H1 (cell line): ENCODE measurements at regions not wholly inside any gene's neighbourhood (a gene's known extent, or its start where the extent isn't known, plus 50 kb on each side); places are given as distances from the start of the nearest gene placed in this dataset.
A peak's percentile ranks its signal among the peaks of the same experiment; 100 is the strongest.

ENCODE experiments used
- BRCA1 ChIP-seq: IDR thresholded peaks from 2 replicates; pipeline ENCODE4 v1.6.1; 2012; ENCODE audit warnings: low read depth, low read length, improper control_type of control experiment
- CBX5 ChIP-seq: fragments of 300-800, 300-1000 bp; sonication (generic); IDR thresholded peaks from 2 replicates; pipeline ENCODE4 v1.7.1; 2016; ENCODE audit warnings: antibody characterized with exemption, low read length, low read depth
- CBX8 ChIP-seq: fragments of 300-800, 300-1000 bp; sonication (generic); IDR thresholded peaks from 2 replicates; pipeline ENCODE4 v1.7.1; 2016; ENCODE audit warnings: low read depth, low read length, borderline replicate concordance
- CEBPB ChIP-seq: IDR thresholded peaks from 2 replicates; pipeline ENCODE4 v1.6.1; 2012; ENCODE audit warnings: low read depth, low read length
- CREB1 ChIP-seq: IDR thresholded peaks from 2 replicates; pipeline ENCODE4 v1.6.1; 2012; ENCODE audit warnings: inconsistent platforms
- CTBP2 ChIP-seq: IDR thresholded peaks from 2 replicates; pipeline ENCODE4 v1.7.0; 2011; ENCODE audit warnings: borderline replicate concordance, mild to moderate bottlenecking, moderate library complexity, mixed read lengths, low read length; ENCODE audit not compliant: insufficient read depth, insufficient read length
- EGR1 ChIP-seq: IDR thresholded peaks from 2 replicates; pipeline ENCODE4 v1.6.1; 2011; ENCODE audit warnings: low read depth, low read length, borderline replicate concordance
- GABPA ChIP-seq: IDR thresholded peaks from 2 replicates; pipeline ENCODE4 v1.6.1; 2011; ENCODE audit warnings: mild to moderate bottlenecking, low read length, moderate library complexity, borderline replicate concordance; ENCODE audit not compliant: insufficient read depth
- KDM5A ChIP-seq: fragments of 200-600 bp; IDR thresholded peaks from 2 replicates; pipeline ENCODE4 v1.7.1; 2012; ENCODE audit warnings: mild to moderate bottlenecking, low read length, inconsistent platforms, mixed read lengths
- PHF8 ChIP-seq: fragments of 200-600 bp; sonication (generic); conservative IDR thresholded peaks from 2 replicates; pipeline ENCODE4 v1.7.1; 2012; ENCODE audit warnings: low read depth, mild to moderate bottlenecking, inconsistent platforms, low read length, moderate library complexity
- POLR2AphosphoS5 ChIP-seq: IDR thresholded peaks from 2 replicates; pipeline ENCODE4 v1.6.1; 2011; ENCODE audit warnings: low read depth, low read length
- POU5F1 ChIP-seq: IDR thresholded peaks from 2 replicates; pipeline ENCODE4 v1.6.1; 2011; ENCODE audit warnings: low read depth, mild to moderate bottlenecking, low read length, moderate library complexity
- RFX5 ChIP-seq: IDR thresholded peaks from 2 replicates; pipeline ENCODE4 v1.6.1; 2011; ENCODE audit warnings: low read depth, low read length, improper control_type of control experiment, borderline replicate concordance
- RNF2 ChIP-seq: fragments of 200-900, 300-1000 bp; sonication (generic); IDR thresholded peaks from 2 replicates; pipeline ENCODE4 v1.7.1; 2016; ENCODE audit warnings: borderline replicate concordance, low read depth, mild to moderate bottlenecking, antibody characterized with exemption, low read length; ENCODE audit not compliant: poor library complexity, severe bottlenecking; ENCODE audit errors: missing control alignments
- SIN3A ChIP-seq, 2 experiments: IDR thresholded peaks in 1 of 2; conservative IDR thresholded peaks in 1 of 2; 2 replicates each; pipeline ENCODE4 v1.6.1; 2011 to 2012; ENCODE audit warnings: low read length in 2 of 2, improper control_type of control experiment in 1 of 2, low read depth in 1 of 2, mild to moderate bottlenecking in 1 of 2
- TAF1 ChIP-seq: IDR thresholded peaks from 2 replicates; pipeline ENCODE4 v1.6.1; 2011; ENCODE audit warnings: mild to moderate bottlenecking, low read depth, low read length
- TF ChIP-seq, protein P1 (sequence below): IDR thresholded peaks from 2 replicates; pipeline ENCODE4 v1.6.1; 2012; ENCODE audit warnings: inconsistent platforms

DNA sequence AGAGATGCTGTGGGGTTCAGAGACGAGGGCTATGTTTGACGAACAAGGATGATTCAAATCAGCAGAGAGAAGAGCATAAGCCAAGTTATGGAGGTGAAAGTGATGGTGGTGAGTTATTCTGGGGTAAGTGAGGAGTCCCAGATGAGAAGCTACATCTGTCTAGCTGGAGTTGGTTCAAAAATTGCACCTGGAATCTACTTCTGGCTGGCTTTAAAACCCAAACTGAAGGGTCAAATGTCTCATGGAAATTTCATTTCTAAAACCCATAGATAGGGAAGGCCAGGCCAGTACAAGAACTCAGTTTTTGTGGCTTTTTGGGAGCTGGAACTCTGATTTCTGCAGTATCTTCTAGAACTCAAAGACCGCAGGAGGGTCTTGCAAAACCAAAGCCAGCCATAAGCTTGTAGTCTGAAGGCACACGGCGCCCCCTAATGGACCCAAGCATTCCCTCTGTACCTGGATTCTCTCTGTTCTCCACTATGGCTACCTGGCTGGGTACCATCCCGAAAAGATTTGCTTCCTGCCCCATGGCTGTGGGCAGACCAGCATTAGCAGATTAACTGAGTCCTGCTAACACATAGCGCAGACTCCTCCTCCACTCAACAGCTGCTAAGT lies 229.1 kb upstream of the SLC14A2 start (continued):
- TF ChIP-seq RNF2 (no peak), POLR2AphosphoS5 (no peak), CBX8 (no peak), CREB1 (no peak), PHF8 (no peak), EGR1 (no peak), CBX5 (no peak), GABPA (no peak), CEBPB (peak; percentile 65), KDM5A (no peak), CTBP2 (no peak), SIN3A (conservative IDR thresholded peaks at IDR 0.05 in 1 of 2, IDR thresholded peaks at IDR 0.05 in 1 of 2; ENCODE audit: low read depth in 1 of 2, low read length in 2 of 2) (no peak), POU5F1 (no peak), RFX5 (no peak), TAF1 (no peak), BRCA1 (no peak)
- TF ChIP-seq, protein P1, sequence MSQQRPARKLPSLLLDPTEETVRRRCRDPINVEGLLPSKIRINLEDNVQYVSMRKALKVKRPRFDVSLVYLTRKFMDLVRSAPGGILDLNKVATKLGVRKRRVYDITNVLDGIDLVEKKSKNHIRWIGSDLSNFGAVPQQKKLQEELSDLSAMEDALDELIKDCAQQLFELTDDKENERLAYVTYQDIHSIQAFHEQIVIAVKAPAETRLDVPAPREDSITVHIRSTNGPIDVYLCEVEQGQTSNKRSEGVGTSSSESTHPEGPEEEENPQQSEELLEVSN, result no peak
